IMR-90 (cell line): ENCODE measurements at regions not wholly inside any gene's neighbourhood (a gene's known extent, or its start where the extent isn't known, plus 50 kb on each side); places are given as distances from the start of the nearest gene placed in this dataset.

ENCODE experiments used
- ATAC-seq: fragments of 200-7000 bp; cut with Tn5 transposase; 2 replicates; pipeline ENCODE4 v1.9.1; 2020; ENCODE audit warnings: low read depth, mild to moderate bottlenecking, moderate library complexity
- BruUV-seq: library from RNA; stranded (reverse); fragments of 400-500 nt; replicated peaks from 2 replicates; lab custom pipeline; 2021; lab: Mats Ljungman, UMichigan
- CTCF ChIA-PET: fragments of 300-600 bp; formaldehyde crosslinking; extraction: SDS; loops from one replicate; lab custom pipeline; 2021; ENCODE audit warnings: antibody characterized with exemption; lab: Yijun Ruan, JAX
- POLR2A ChIA-PET: fragments of 300-600 bp; sonication (Branson Sonifier 250); formaldehyde crosslinking; loops from one replicate; lab custom pipeline; 2022; ENCODE audit warnings: antibody characterized with exemption; ENCODE audit not compliant: unreplicated experiment; lab: Charles Lee
- DNase-seq: peaks from one replicate; pipeline ENCODE4 v3.0.0; 2013
- H2AFZ ChIP-seq: replicated peaks from 2 replicates; pipeline ENCODE3; 2013; ENCODE audit warnings: low read length, mild to moderate bottlenecking; ENCODE audit not compliant: poor library complexity
- H2AK5ac ChIP-seq: 2 replicates; pipeline ENCODE4 v1.6.1; 2013; ENCODE audit warnings: low read depth, low read length, inconsistent platforms
- H2AK9ac ChIP-seq: replicated peaks from 2 replicates; pipeline ENCODE3; 2013; ENCODE audit warnings: mild to moderate bottlenecking, low read depth, low read length, moderate library complexity; ENCODE audit not compliant: poor library complexity
- H2BK120ac ChIP-seq: 2 replicates; pipeline ENCODE4 v1.6.1; 2013; ENCODE audit warnings: low read depth, low read length, inconsistent platforms
- H2BK15ac ChIP-seq: 3 replicates; pipeline ENCODE4 v1.6.1; 2013; ENCODE audit warnings: low read depth, low read length, inconsistent platforms
- H2BK20ac ChIP-seq: 2 replicates; pipeline ENCODE4 v1.6.1; 2013; ENCODE audit warnings: low read depth, mild to moderate bottlenecking, inconsistent platforms, low read length, moderate library complexity
- H2BK5ac ChIP-seq: 2 replicates; pipeline ENCODE4 v1.6.1; 2013; ENCODE audit warnings: mild to moderate bottlenecking, low read depth, low read length, inconsistent platforms; ENCODE audit not compliant: poor library complexity, severe bottlenecking
- H3K14ac ChIP-seq: replicated peaks from 2 replicates; pipeline ENCODE4 v1.6.1; 2013; ENCODE audit warnings: low read depth, low read length, inconsistent platforms
- H3K18ac ChIP-seq: 2 replicates; pipeline ENCODE4 v1.6.1; 2013; ENCODE audit warnings: low read depth, low read length, control low read depth
- H3K23ac ChIP-seq: 2 replicates; pipeline ENCODE4 v1.6.1; 2013; ENCODE audit warnings: low read depth, low read length, inconsistent platforms
- H3K27ac ChIP-seq: 2 replicates; pipeline ENCODE4 v1.5.1; 2013; ENCODE audit warnings: mild to moderate bottlenecking, control low read depth, low read length; ENCODE audit not compliant: insufficient read depth
- H3K27me3 ChIP-seq: 2 replicates; pipeline ENCODE4 v1.6.1; 2013; ENCODE audit warnings: low read length; ENCODE audit not compliant: control insufficient read depth, insufficient read depth
- H3K36me3 ChIP-seq: 2 replicates; pipeline ENCODE4 v1.6.1; 2013; ENCODE audit warnings: low read length, mixed read lengths; ENCODE audit not compliant: control insufficient read depth, insufficient read depth
- H3K4ac ChIP-seq: 2 replicates; pipeline ENCODE4 v1.6.1; 2013; ENCODE audit warnings: low read depth, low read length, inconsistent platforms
- H3K4me1 ChIP-seq: 2 replicates; pipeline ENCODE4 v1.6.1; 2013; ENCODE audit warnings: low read length, mixed read lengths; ENCODE audit not compliant: control insufficient read depth, insufficient read depth
- H3K4me2 ChIP-seq: 2 replicates; pipeline ENCODE4 v1.6.1; 2013; ENCODE audit warnings: low read depth, mild to moderate bottlenecking, control low read depth, low read length, moderate library complexity
- H3K4me3 ChIP-seq: 2 replicates; pipeline ENCODE4 v1.5.1; 2013; ENCODE audit warnings: low read depth, mild to moderate bottlenecking, control low read depth, low read length, moderate library complexity; ENCODE audit not compliant: insufficient read depth
- H3K56ac ChIP-seq: 2 replicates; pipeline ENCODE4 v1.6.1; 2013; ENCODE audit warnings: low read length, inconsistent platforms; ENCODE audit not compliant: insufficient read depth; ENCODE audit errors: extremely low read depth
- H3K79me1 ChIP-seq, 2 experiments: 2 replicates each; pipeline ENCODE4 v1.6.1; 2013; ENCODE audit warnings: low read length in 2 of 2, inconsistent platforms in 1 of 2, low read depth in 1 of 2
- H3K9ac ChIP-seq: 2 replicates; pipeline ENCODE4 v1.6.1; 2013; ENCODE audit warnings: low read depth, low read length, control low read depth
- H3K9me1 ChIP-seq: 2 replicates; pipeline ENCODE4 v1.6.1; 2013; ENCODE audit warnings: low read length, inconsistent platforms; ENCODE audit not compliant: insufficient read depth
- H3K9me3 ChIP-seq: 2 replicates; pipeline ENCODE4 v1.6.1; 2013; ENCODE audit warnings: low read length; ENCODE audit not compliant: control insufficient read depth, insufficient read depth
- H4K20me1 ChIP-seq: 2 replicates; pipeline ENCODE4 v1.6.1; 2013; ENCODE audit warnings: low read length, inconsistent platforms; ENCODE audit not compliant: insufficient read depth
- H4K5ac ChIP-seq: 2 replicates; pipeline ENCODE4 v1.6.1; 2013; ENCODE audit warnings: mild to moderate bottlenecking, low read depth, low read length, control low read depth
- H4K8ac ChIP-seq, 2 experiments: 2 replicates each; pipeline ENCODE4 v1.6.1; 2013; ENCODE audit warnings: low read depth in 2 of 2, low read length in 2 of 2, control low read depth in 1 of 2, inconsistent platforms in 1 of 2
- H4K91ac ChIP-seq: 2 replicates; pipeline ENCODE4 v1.6.1; 2013; ENCODE audit warnings: low read depth, low read length, inconsistent platforms; ENCODE audit not compliant: insufficient read depth
- MAFK ChIP-seq: IDR thresholded peaks from 2 replicates; pipeline ENCODE4 v1.6.1; 2012; ENCODE audit warnings: low read depth, low read length, improper control_type of control experiment
- SMC3 ChIP-seq: fragments of 150-350 bp; IDR thresholded peaks from 2 replicates; pipeline ENCODE4 v1.6.1; 2016; ENCODE audit warnings: low read depth, mild to moderate bottlenecking, antibody characterized with exemption, low read length, moderate library complexity
- USF2 ChIP-seq: fragments of 150-350 bp; IDR thresholded peaks from 2 replicates; pipeline ENCODE4 v1.6.1; 2017; ENCODE audit warnings: mild to moderate bottlenecking, antibody characterized with exemption, low read length, low read depth
- WGBS, 2 experiments: methylation state at CpG; one replicate each; pipeline versions ENCODE4 v1.1.5 to v1.1.7; 2013; ENCODE audit warnings: missing lambda C conversion rate in 2 of 2; ENCODE audit not compliant: insufficient read length in 1 of 2; ENCODE audit errors: extremely low coverage in 2 of 2; 5-methylcytosine and 5-hydroxymethylcytosine counted together
- dilution Hi-C: fragments of 300-500 bp; cut with HindIII; formaldehyde crosslinking; loops from one replicate; pipeline ENCODE4 v1.14.3; 2018; ENCODE audit warnings: low sequenced_read_pairs; ENCODE audit not compliant: unreplicated experiment
- in situ Hi-C: fragments of 300-500 bp; cut with MboI; formaldehyde crosslinking; loops from 3 replicates; pipeline ENCODE4 v1.14.3; 2019; ENCODE audit warnings: low sequenced_read_pairs, inconsistent platforms, mixed read lengths
- intact Hi-C: fragments of 100-400 bp; cut with micrococcal nuclease; formaldehyde crosslinking; loops from 2 replicates; pipeline ENCODE4 v1.10.0; 2022

GRCh38 chr3:104137116-104137515 is 1229.6 kb upstream of the ALCAM start:
- no peaks in the 10 kb centered on the region for H3K4me1 ChIP-seq
- H3K14ac ChIP-seq: no peak overlapping the region
- intact Hi-C loops: no loop called here
- H2BK120ac ChIP-seq: no peak overlapping the region
- TF ChIP-seq USF2 (no peak), SMC3 (no peak), MAFK (no peak)
- ChIA-PET POLR2A (no interaction called here), CTCF (no interaction called here)
- no peak overlapping the region for H4K91ac ChIP-seq
- no peak overlapping the region for H4K5ac ChIP-seq
- H3K36me3 ChIP-seq: no peaks in the 10 kb centered on the region
- H3K9me3 ChIP-seq: no peaks in the 10 kb centered on the region
- no peak overlapping the region for H3K9ac ChIP-seq
- no peak overlapping the region for H3K23ac ChIP-seq
- no peak overlapping the region for H3K56ac ChIP-seq
- H3K4me3 ChIP-seq: no peak overlapping the region
- no TSS peak for BruUV-seq
- dilution Hi-C loops: no loop called here
- H2BK15ac ChIP-seq: no peak overlapping the region
- DNase-seq: no peak
- H2AFZ ChIP-seq: no peak overlapping the region
- H3K79me1 ChIP-seq: no peaks in the 10 kb centered on the region
- no peaks in the 10 kb centered on the region for H3K9me1 ChIP-seq
- no peak overlapping the region for H3K4ac ChIP-seq
- H3K18ac ChIP-seq: no peak overlapping the region
- no peak overlapping the region for H2BK20ac ChIP-seq
- H3K27me3 ChIP-seq: no peaks in the 10 kb centered on the region
- H2AK5ac ChIP-seq: no peak overlapping the region
- H2BK5ac ChIP-seq: no peak overlapping the region
- no peak for ATAC-seq
- H3K4me2 ChIP-seq: no peak overlapping the region
- H3K27ac ChIP-seq: no peak overlapping the region
- WGBS, 2 experiments: 50% methylated on average over 1 of the region's 4 CpGs; no CpG with 5 or more reads in 1 of the 2 experiments
- H4K20me1 ChIP-seq: no peaks in the 10 kb centered on the region
- no peak overlapping the region for H4K8ac ChIP-seq
- in situ Hi-C loops: no loop called here
- H2AK9ac ChIP-seq: no peak overlapping the region
